ENCODE measurements at regions not wholly inside any gene's neighbourhood (a gene's known extent, or its start where the extent isn't known, plus 50 kb on each side); places are given as distances from the start of the nearest gene placed in this dataset.

DNA sequence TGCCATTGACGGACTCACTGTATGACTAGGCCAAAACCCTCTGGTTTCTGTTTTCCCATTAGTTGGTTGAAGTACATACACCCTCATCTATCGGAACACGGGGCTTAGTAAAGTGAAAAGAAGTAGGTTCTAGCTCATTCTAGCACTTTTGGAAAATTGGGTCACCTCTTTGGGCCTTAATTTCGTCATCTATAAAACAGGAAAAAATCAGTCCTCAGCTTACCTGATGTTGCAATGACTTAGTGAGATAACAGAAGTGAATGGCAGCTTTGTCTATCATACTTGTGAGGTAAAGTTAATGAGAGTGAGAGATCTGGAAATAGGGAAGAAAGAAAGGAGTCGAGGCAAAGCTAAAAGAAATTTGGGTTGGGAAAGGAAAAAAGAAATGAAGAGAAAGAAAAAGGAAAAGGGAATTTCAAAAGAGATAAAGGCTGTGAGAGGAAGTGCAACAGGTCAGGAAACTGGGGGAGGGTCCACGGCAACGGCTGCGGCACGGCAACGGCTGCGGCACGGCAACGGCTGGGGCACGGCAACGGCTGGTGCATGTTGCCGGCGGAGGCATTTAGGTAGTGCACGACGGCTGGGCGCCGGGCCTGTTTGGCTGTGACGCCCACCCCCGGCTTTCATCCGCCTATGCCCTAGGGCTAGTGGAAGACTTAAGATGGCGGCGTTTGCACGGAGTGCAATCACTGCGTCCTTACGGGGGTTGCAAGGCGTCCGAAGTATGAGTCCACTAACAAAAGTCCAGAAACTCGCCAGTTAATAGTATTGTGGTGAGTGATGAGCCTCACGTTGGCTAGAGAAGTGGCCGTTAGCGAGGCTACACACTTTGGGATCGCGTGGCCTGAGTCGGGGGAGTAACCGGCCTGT lies 91.4 kb upstream of the XIST start (continued):
- peak; percentile 40; the same call in 1 of the 2 replicates for TF ChIP-seq HOXA5 (CRISPR knock-in tag; IDR thresholded peaks at IDR 0.05)
- no peak for TF ChIP-seq CENPX (CRISPR knock-in tag; IDR thresholded peaks at IDR 0.05)
- peak; percentile 88 for TF ChIP-seq GABPA (IDR thresholded peaks at IDR 0.05; ENCODE audit: low read depth, low read length)
- peak; percentile 93 for TF ChIP-seq GABPA (CRISPR knock-in tag; IDR thresholded peaks at IDR 0.05; ENCODE audit: low read depth)
- no peak for TF ChIP-seq FOXP1 (IDR thresholded peaks at IDR 0.05)
- peak; percentile 50 for TF ChIP-seq FOXP1 (CRISPR knock-in tag; IDR thresholded peaks at IDR 0.05)
- peak; percentile 80 for TF ChIP-seq POLR2G (IDR thresholded peaks at IDR 0.05; ENCODE audit: low read depth, low read length)
- no peak for TF ChIP-seq NONO (IDR thresholded peaks at IDR 0.05)
- TF ChIP-seq NONO (CRISPR knock-in tag; conservative IDR thresholded peaks at IDR 0.05) = peak; percentile 93
- TF ChIP-seq MED1 (CRISPR knock-in tag; IDR thresholded peaks at IDR 0.05) = peak; percentile 74
- TF ChIP-seq HNF4A (CRISPR knock-in tag; IDR thresholded peaks at IDR 0.05) = peak; percentile 32; the same call in 1 of the 2 replicates
- no peak for TF ChIP-seq ZNF253 (CRISPR knock-in tag; IDR thresholded peaks at IDR 0.05; ENCODE audit: borderline replicate concordance)
- peak; percentile 96 for TF ChIP-seq KDM2A (CRISPR knock-in tag; IDR thresholded peaks at IDR 0.05; ENCODE audit: borderline replicate concordance, low read depth)
- peak; percentile 72 for TF ChIP-seq RBFOX2 (IDR thresholded peaks at IDR 0.05; ENCODE audit: low read depth, low read length)
- no peak for TF ChIP-seq TBL1XR1 (IDR thresholded peaks at IDR 0.05; ENCODE audit: borderline replicate concordance, low read length, partially characterized antibody)
- TF ChIP-seq SNAPC5 (CRISPR knock-in tag; IDR thresholded peaks at IDR 0.05; ENCODE audit: borderline replicate concordance) = no peak
- TF ChIP-seq SCMH1 (CRISPR knock-in tag; IDR thresholded peaks at IDR 0.05; ENCODE audit: borderline replicate concordance) = no peak
- no peak for TF ChIP-seq HOXA9 (CRISPR knock-in tag; IDR thresholded peaks at IDR 0.05; ENCODE audit: borderline replicate concordance)
- TF ChIP-seq SETDB1 (CRISPR knock-in tag; IDR thresholded peaks at IDR 0.05; ENCODE audit: borderline replicate concordance) = no peak
- 0 out of 2 replicates have a peak, but pooled peaks have one; percentile 24 for TF ChIP-seq ARNT2 (CRISPR knock-in tag; IDR thresholded peaks at IDR 0.05; ENCODE audit: low read depth)
- TF ChIP-seq, protein P1, sequence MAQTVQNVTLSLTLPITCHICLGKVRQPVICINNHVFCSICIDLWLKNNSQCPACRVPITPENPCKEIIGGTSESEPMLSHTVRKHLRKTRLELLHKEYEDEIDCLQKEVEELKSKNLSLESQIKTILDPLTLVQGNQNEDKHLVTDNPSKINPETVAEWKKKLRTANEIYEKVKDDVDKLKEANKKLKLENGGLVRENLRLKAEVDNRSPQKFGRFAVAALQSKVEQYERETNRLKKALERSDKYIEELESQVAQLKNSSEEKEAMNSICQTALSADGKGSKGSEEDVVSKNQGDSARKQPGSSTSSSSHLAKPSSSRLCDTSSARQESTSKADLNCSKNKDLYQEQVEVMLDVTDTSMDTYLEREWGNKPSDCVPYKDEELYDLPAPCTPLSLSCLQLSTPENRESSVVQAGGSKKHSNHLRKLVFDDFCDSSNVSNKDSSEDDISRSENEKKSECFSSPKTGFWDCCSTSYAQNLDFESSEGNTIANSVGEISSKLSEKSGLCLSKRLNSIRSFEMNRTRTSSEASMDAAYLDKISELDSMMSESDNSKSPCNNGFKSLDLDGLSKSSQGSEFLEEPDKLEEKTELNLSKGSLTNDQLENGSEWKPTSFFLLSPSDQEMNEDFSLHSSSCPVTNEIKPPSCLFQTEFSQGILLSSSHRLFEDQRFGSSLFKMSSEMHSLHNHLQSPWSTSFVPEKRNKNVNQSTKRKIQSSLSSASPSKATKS (CRISPR knock-in tag; IDR thresholded peaks at IDR 0.05) = no peak
- no peak; the same call in 1 of the 2 replicates for TF ChIP-seq ZNF264 (CRISPR knock-in tag; IDR thresholded peaks at IDR 0.05)
- no peak for TF ChIP-seq ZNF597 (CRISPR knock-in tag; IDR thresholded peaks at IDR 0.05)
